ENCODE measurements at regions not wholly inside any gene's neighbourhood (a gene's known extent, or its start where the extent isn't known, plus 50 kb on each side); places are given as distances from the start of the nearest gene placed in this dataset.
"Not testable (repeated sequence)": the region's sequence is repeated elsewhere in the genome, so short reads cannot be mapped to it uniquely, and the experiment has no call there.

DNA sequence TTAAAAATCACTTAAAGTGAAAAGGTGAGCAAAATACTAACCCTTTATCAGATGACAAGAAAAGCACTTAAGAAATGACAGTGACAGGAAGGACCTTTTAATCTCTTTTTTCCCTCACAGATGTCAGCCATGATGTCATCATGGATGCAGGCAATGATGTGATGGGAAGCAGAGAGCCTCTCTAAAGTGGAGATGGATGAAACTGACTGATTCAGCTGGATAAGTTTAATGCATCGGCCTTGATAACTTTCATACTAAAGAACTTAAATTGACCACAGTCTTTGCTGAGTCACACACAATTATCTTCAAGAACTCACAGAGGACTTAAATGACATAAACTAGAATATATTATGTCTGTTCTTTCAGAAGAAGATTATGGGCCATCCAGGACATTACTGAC is 153.2 kb upstream of the FGF10 start:
- DNase-seq (ENCODE audit: low spot score): no peak

DNA sequence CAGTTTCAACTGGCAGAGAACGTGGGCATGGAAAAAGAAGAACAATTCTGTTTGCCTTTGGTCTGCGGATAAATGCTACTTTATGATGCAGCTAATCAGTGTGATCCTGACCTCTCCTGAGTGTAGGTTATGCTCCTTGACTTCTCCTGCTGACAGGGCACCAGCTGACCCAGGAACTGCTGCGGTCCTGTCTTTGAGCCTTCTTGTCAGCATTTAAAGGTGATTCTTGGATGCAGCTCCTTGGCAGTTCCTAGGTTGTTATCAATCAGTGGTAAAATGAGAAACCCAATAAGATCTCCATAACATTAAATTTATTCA is 150.3 kb upstream of the FGF10 start:
- no peak for DNase-seq (ENCODE audit: low spot score)

DNA sequence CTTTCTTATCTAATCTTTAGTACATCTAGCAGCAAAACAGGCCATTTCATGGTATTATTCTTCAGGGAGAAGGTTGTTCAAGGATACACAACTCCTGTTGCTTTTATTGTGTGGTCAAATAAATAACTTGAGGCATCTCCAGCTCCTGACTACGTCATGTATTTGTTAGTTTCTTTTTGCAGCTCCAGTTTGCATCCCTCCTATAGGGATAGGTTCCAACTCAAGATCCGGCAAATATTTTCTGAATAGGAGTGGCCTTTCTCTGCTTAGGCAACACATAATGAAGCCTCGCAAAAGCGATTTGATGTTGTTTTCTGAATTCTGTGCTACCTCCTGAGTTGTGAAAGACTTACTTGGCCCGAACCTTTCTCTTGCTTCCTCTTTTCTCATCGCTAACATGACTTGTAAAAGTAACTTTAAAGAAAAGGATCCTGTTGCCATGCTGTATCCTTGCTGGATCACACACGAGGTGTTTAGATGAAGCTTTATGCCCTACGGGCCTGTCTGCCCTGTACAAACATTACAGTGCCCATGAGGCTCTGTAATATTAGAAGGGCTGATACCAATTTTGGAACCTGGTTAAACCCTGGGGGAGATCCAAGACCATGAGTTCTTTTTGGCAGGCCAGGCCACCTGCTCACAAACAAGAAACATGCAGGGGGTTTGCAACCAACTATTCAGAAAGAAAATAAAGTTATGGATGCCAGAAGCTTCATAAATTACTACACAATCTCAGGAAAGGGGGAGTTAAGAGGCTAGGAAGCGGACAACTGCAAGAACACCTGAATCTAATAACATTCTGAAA is 149.8 kb upstream of the FGF10 start:
- peak; percentile 10 for DNase-seq (ENCODE audit: low spot score)

DNA sequence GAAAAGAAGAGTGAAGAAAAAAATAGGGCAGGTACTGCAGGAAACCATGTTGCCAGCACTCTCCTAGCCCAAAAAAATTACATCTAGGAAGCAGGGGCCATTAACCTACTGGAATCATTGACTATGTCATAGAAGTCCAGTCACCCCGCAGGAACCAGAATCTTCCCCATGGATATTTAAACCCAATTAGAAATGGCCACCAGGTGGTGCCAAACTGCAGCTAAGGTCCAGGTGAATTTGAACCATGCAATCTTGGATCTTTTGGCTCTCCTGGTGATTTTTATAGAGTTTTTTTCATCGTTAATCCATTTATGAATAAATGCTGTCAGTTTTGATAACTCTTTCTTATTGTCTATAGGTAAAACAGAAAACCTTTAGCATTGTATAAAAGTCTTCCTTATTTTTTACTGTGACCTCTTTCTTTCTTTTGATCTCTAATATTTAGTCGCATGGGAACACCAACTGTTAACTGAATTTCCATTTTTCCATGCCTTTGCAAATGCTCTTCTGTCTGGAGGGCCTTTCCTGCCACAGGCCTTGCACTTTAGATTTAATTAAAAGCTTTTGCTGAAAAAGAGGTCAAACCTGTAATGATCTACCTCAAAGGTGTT is 147.5 kb upstream of the FGF10 start:
- DNase-seq (ENCODE audit: low spot score): peak; percentile 52

DNA sequence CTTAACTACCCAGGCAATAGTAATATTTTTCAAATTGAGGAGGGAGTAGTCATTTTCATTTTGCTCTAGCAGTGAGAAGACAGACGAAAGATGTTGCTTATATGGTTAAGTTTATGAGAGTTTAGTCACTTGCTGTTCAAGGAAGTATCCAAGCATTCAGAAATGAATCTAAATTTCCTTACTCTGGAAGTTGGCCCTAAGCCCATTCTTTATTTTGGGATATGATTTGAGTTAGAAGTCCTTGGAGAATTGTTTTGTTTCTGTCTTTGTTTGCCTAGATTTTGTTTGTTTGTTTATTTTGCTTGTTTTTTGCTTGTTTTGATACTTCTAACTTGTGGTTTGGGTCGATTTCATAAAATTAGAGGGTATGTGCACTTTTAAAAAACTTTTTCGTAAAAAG is 146.4 kb upstream of the FGF10 start:
- no peak for DNase-seq (ENCODE audit: low spot score)

DNA sequence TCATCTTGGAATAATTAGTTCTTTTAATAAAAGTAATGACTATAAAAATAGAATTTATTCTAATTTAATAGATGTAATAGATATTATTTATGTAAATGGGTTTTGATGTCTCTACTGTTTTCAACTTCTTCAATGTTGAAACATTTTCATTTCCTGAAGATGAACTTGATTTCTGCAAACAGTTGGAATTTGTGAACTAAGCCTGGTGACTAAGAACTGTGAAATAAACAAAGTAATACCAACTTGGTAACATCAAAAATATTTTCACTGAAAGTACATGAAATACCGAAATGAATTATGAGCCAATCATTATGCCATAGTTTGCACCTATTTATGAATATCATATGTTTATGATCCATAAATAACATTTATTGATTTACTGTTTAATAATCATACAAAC is 143.8 kb upstream of the FGF10 start:
- DNase-seq (ENCODE audit: low spot score): no peak

DNA sequence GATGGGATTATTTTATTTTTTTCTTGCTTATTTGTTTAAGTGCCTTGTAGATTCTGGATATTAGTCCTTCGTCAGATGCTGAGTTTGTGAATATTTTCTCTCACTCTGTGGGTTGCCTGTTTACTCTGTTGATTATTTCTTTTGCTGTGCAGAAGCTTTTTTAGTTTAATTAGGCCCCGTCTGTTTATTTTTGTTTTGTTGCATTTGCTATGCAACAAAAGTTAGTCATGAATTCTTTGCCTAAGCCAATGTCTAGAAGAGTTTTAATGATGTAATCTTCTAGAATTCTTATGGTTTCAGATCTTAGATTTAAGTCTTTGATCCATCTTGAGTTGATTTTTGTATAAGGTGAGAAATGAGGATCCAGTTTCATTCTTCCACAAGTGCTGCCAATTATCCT is 142.5 kb upstream of the FGF10 start:
- DNase-seq (ENCODE audit: low spot score): not testable (repeated sequence)

DNA sequence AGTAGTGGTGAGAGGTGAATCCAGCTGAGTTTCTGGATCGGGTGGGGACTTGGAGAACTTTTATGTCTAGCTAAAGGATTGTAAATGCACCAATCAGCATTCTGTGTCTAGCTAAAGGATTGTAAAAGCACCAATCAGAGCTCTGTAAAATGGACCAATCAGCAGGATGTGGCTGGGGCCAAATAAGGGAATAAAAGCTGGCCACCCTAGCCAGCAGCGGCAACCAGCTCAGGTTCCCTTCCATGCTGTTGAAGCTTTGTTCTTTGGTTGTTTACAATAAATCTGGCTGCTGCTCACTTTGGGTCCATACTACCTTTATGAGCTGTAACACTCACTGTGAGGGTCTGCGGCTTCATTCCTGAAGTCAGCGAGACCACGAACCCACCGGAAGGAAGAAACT is 141.6 kb upstream of the FGF10 start:
- not testable (repeated sequence) for DNase-seq (ENCODE audit: low spot score)

DNA sequence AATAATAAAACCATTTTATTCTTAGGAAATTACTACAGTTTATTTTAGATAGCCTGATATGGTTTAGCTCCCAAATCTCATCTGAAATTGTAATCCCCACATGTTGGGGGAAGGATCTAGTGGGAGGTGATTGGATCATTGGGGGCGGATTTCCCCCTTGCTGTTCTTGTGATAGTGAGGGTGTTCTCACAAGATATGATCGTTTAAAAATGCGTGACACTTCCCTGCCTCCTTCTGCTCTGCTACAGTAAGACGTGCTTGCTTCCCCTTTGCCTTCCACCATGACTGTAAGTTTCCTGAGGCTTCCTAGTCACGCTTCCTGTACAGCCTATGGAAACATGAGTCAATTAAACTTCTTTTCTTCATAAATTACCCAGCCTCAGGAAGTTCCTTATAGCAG is 122.4 kb upstream of the FGF10 start:
- no peak for DNase-seq (ENCODE audit: low spot score)

DNA sequence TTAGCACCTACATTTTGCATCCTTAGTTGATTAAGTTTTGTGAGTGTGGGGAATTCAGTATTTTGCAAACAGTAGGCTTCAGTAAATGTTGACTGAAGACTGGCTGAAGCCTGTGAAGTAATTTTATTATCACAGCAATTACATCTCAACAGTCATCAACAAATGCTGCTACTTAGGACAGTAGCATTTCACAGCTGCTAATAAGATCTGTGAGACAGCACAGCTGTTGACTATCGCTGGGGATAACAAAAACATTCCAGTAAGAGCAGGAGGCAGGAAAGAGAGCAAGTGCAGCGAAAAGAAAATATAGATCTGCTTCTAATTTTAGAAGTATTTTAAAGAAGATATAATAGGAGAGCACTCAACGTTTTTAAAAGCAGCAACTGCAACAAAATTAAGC is 117.3 kb upstream of the FGF10 start:
- DNase-seq (ENCODE audit: low spot score): no peak

DNA sequence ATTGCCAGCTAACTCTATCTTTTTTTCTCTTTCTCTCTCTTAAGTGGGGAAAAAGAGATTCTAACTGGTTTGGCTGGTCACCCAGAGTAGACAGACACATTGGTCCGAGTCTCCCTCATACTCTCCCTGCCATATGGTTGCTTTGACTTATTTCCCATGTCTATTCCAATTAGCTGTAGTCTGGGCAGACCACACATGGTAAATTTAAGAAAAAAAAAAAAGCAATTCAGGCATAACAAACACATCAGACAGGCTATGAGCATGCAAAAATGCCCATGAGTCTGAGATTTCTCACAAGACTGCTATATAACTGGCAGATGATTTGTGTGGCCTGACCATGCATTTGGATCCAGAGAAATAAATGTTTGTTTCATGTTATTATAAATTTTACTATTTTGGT is 110.2 kb upstream of the FGF10 start:
- no peak for DNase-seq (ENCODE audit: low spot score)

DNA sequence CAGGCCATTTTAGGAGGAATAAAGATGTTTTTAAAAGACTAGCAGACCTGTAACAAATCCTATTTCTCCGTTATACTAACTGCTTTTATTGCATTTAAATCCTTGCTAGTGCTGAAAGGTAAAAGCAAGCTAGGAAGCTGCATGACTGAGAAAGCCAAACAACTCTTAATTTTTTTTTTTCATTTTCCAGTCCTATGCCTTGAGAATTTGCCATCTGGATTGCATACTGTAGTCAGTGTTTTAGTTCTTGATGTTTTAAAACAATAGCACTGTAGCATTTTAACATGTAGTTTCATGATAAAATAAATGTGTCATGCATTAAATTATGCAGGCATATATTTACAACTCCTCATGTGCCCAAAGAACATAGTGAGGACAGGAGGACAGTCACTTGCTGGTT is 108.4 kb upstream of the FGF10 start:
- no peak for DNase-seq (ENCODE audit: low spot score)

DNA sequence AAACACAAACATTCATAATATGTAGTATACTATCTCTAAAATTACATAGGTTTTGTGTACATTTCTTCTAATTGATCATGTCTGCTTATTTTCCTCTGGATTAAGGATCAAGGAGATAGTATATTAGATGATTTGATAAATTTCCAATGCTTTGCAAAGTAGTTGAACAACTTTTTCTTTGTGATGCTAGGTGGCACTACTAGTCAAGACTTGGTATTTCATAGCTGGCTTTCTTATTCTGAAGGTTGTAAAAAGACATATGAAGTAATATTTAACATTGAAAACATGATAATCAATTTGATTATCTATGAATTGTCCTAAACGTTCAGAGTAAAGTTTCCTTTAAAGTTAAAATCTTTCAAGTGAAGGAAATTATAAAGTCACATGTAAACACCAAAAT is 106.1 kb upstream of the FGF10 start:
- DNase-seq (ENCODE audit: low spot score): no peak

DNA sequence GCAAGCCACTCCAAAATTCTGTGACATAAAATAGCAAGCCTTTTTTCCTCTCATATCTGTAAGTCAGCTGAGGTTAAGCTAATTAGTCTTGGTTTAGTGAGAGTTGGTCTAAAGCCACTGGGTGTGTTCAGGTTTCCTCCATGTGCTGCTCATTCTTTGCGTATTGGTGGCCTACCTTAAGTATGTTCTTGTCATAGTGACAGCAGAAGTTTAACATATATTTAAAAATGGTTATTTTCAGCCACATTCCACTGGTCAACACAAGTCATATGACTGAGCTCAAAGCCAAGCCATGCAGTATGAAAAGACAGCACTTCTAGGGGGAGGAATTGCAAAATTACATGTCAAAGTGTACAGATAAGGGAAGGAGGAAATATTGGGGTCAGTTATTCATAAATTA is 100.5 kb upstream of the FGF10 start:
- DNase-seq (ENCODE audit: low spot score): no peak

DNA sequence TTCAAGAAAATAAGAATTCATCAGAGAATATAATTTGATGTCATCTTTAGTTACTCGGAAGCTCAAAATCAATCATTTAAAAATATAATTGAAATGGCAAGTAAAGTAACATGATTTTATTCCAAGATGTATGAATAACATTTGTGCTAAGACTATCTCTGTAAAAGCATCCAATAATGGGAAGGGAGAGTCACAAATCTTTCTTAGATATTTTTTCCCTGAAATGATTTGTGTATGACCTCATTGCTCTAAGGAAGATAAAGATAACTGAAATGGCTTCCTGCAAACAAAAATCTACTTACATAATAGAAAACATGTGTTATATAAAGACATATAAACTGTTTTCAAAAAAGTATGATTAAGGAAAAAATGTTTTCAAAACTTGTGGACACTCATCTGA is 97.4 kb upstream of the FGF10 start:
- no peak for DNase-seq (ENCODE audit: low spot score)

DNA sequence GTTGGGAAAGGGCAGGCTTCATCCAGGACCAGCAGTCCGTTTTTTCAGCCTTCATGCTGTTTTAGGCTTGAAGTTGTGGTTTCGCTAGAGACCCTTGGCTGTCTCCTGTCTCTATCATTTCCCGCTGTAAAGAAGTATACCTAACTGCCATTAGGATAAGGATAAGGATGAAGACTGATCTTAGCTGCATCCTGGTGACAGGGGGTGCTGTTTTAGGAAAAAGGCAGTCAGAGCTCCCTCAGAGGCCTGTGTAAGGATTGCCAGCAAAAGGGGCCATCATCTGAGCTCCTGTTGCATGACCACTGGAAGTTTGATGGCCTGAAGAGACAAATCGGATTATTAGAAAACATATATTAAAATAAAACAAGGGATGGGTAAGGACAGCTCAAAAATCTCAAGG is 64.8 kb upstream of the FGF10 start:
- no peak for DNase-seq (ENCODE audit: low spot score)

DNA sequence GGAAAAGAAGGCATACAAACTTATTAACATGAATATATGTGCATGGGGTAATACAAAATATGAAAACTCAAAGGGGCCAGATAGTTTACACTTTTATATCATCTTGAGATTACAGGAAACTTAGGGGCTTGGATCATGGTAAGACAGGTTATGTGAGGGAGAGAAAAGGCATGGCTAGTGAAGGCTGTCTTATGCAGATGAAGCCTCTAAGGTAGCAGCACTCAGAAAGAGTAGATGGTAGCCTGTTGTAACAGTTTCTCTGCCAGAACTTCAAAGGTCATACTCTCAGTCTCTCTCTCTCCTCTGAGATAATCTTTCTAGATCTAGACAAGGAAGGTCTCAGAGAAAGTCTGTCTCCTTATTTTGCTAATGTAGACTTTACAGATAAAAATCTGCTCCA is 57.2 kb upstream of the FGF10 start:
- no peak for DNase-seq (ENCODE audit: low spot score)

DNA sequence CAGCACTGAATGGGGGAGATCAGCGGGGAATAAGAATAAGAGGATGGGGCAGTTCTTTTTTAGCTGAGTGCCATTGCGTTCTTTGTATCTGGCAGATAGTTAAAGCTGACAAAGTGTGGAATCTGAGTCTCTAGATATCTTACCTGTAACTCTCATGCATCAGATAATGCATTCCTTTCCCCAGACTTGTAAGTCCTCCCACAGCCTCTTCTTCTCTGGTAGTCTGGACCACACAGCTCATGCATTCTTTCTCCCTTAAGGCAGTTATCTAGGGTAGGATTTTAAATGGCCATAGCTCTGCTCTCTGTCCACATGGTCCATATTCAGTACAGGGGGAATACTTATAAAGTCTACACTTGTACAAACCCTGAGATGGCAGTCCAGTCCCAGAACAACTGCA is 54.0 kb upstream of the FGF10 start:
- DNase-seq (ENCODE audit: low spot score): no peak

DNA sequence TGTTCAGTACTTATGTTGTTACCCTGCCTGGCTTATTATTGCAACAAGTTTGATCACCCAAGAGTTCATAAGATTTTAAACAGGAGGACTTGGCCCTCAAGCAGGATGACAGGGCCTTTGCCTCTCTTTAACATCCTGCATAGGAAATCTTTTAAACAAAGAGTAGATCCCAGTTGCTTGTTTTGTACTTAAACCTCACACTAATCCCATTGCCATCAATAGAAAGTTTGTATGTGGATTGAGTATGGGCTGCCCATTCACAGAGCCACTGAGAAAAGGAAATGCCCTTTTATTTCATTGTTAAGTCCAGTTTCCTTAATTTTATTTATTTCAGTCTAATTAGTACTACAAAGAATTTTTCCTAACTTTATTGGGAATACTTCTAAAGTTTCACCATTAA is 52.2 kb upstream of the FGF10 start:
- DNase-seq (ENCODE audit: low spot score): no peak

DNA sequence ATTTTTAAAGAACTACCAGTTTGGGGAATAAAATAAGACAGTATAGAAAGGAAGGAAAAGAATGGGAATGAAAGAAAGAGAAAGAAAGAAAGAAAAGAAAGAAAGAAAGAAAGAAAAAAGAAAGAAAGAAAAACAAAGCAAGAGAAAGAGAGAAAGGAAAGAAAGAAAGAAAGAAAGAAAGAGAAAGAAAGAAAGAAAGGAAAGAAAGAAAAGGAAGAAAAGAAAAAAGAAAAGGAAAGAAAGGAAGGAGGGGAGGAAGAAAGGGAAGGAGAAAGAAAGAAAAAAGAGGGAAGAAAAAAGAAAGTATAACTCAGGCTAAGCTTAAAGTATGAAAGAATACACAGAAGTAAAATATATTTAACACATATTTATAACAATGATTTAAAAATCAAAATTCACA is 51.0 kb upstream of the FGF10 start:
- DNase-seq (ENCODE audit: low spot score): no peak

Measured in AG20443 (cell line).